ENCODE measurements at regions not wholly inside any gene's neighbourhood (a gene's known extent, or its start where the extent isn't known, plus 50 kb on each side); places are given as distances from the start of the nearest gene placed in this dataset.
A peak's percentile ranks its signal among the peaks of the same experiment; 100 is the strongest.

GRCh38 chr3:156606729-156607128 is 51.8 kb upstream of the SSR3 start:
- Mint-ChIP-seq H3K36me3 (no peaks in the 10 kb centered on the region), H3K4me3 (peak overlapping the region; percentile 86 to 93), H3K27me3 (ENCODE audit: low read depth in 3 of 3) (no peaks in the 10 kb centered on the region), H3K27ac (peak overlapping the region; percentile 37 to 96 (median 89)), H3K9me3 (peaks cover 0 to 3% (median 0%) of the 10 kb centered on the region in 7 donors), H3K4me1 (peaks cover 38% of the 10 kb centered on the region)
- Histone ChIP-seq H4K20me1 (ENCODE audit: insufficient read depth, low read length) (no peaks in the 10 kb centered on the region), H3K4me3 (replicated peaks in 1 of 3; ENCODE audit: low read depth in 2 of 3, low read length in 3 of 3) (peak overlapping the region; percentile 49 to 77 (median 57)), H3K9me3 (replicated peaks in 1 of 2; ENCODE audit: control insufficient read depth in 1 of 2, insufficient read depth in 1 of 2, low read length in 2 of 2) (no peaks in the 10 kb centered on the region), H2AFZ (ENCODE audit: insufficient read depth, low read depth, low read length, poor library complexity, severe bottlenecking) (peak overlapping the region; percentile 94), H3K9ac (ENCODE audit: insufficient read depth, low read length, poor library complexity, severe bottlenecking) (peak overlapping the region; percentile 72), H3K4me1 (ENCODE audit: control insufficient read depth in 1 of 2, insufficient read depth in 2 of 2, low read length in 2 of 2) (peaks cover 26 to 28% of the 10 kb centered on the region in 2 donors), H3K27ac (ENCODE audit: low read depth in 1 of 2, low read length in 2 of 2) (peak overlapping the region in 1 of 2 donors; percentile 87), H3K36me3 (replicated peaks in 1 of 2; ENCODE audit: control insufficient read depth in 1 of 2, insufficient read depth in 2 of 2, low read length in 2 of 2) (no peaks in the 10 kb centered on the region), H3K27me3 (ENCODE audit: control insufficient read depth in 2 of 2, insufficient read depth in 2 of 2, low read length in 2 of 2) (no peaks in the 10 kb centered on the region), H3K79me2 (ENCODE audit: insufficient read depth, low read length) (no peaks in the 10 kb centered on the region), H3K4me2 (replicated peaks; ENCODE audit: extremely low read depth, low read length, poor library complexity, severe bottlenecking) (peak overlapping the region; percentile 79)
- DNase-seq, result peak; percentile 55 to 83 (median 68)
- no CpG with 5 or more reads among the region's 4 CpGs for WGBS (ENCODE audit: insufficient coverage)
- TF ChIP-seq CTCF (IDR thresholded peaks at IDR 0.05), result no peak
- intact Hi-C loops (cut with micrococcal nuclease), result loop anchor here (10.0 kb wide), 2 partner anchors 52 to 58 kb away; partner anchors contain the start of gene SSR3 (in 2 of the 2)

DNA sequence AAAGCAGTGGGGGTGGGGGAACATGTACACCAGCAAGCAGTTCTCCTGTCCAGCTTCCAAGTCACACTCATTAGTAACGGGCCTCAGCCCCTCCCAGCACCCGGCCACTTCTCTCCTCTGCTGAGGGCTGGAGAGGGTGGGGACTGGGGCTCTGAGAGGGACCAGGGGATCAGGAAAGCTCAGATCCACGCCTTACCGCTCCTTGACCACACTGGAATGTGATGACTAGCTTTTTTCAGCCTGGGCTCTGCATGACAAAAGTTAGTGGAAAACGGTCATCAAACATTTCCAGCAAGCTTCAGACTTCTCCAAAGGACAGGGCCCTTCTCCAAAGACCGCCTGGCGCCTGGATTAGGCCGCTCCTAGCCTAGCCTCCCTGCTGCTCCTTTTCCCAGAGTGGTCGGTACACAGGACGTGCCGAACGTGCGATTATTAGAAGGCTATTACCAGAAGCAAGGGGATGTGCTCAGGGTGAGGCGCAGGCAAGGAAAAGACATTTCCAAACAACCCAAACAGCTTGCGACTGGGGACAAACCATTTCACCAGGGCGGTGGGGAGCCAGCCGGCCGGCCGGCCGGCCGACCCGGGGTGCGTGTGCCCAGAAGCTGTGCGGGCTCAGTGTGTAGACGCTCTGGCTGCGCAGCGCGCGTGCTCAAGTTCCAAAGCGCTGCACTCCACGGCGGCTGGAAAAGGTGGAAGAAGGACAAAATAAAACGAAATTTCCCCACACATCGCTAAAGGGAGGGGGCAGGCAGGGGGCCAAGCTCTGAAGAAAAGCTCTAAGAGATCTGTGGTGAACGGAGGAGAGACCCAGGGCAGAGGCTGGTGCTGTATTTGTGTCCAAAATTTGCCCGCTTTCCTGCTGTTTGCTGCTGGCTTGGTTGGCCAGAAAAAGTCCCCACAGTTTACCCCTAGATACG is 51.0 kb upstream of the SSR3 start:
- Histone ChIP-seq H3K36me3 (replicated peaks in 1 of 2; ENCODE audit: control insufficient read depth in 1 of 2, insufficient read depth in 2 of 2, low read length in 2 of 2) (no peaks in the 10 kb centered on the region), H3K27me3 (ENCODE audit: control insufficient read depth in 2 of 2, insufficient read depth in 2 of 2, low read length in 2 of 2) (no peaks in the 10 kb centered on the region), H3K4me2 (replicated peaks; ENCODE audit: extremely low read depth, low read length, poor library complexity, severe bottlenecking) (peak overlapping the region; percentile 79), H3K9ac (ENCODE audit: insufficient read depth, low read length, poor library complexity, severe bottlenecking) (peak overlapping the region; percentile 72), H2AFZ (ENCODE audit: insufficient read depth, low read depth, low read length, poor library complexity, severe bottlenecking) (peak overlapping the region; percentile 94), H3K27ac (ENCODE audit: low read depth in 1 of 2, low read length in 2 of 2) (peak overlapping the region; percentile 84 to 87), H3K9me3 (replicated peaks in 1 of 2; ENCODE audit: control insufficient read depth in 1 of 2, insufficient read depth in 1 of 2, low read length in 2 of 2) (no peaks in the 10 kb centered on the region), H3K4me1 (ENCODE audit: control insufficient read depth in 1 of 2, insufficient read depth in 2 of 2, low read length in 2 of 2) (peaks cover 26 to 28% of the 10 kb centered on the region in 2 donors), H4K20me1 (ENCODE audit: insufficient read depth, low read length) (no peaks in the 10 kb centered on the region), H3K79me2 (ENCODE audit: insufficient read depth, low read length) (no peaks in the 10 kb centered on the region), H3K4me3 (replicated peaks in 1 of 3; ENCODE audit: low read depth in 2 of 3, low read length in 3 of 3) (peak overlapping the region; percentile 49 to 77 (median 57))
- no peak for TF ChIP-seq CTCF (IDR thresholded peaks at IDR 0.05)
- peak overlapping the region; percentile 86 to 93 for H3K4me3 Mint-ChIP-seq
- peaks cover 38% of the 10 kb centered on the region for H3K4me1 Mint-ChIP-seq
- H3K27ac Mint-ChIP-seq, result peak overlapping the region; percentile 85 to 96 (median 91)
- no peaks in the 10 kb centered on the region for H3K36me3 Mint-ChIP-seq
- H3K27me3 Mint-ChIP-seq (ENCODE audit: low read depth in 3 of 3), result no peaks in the 10 kb centered on the region
- WGBS (ENCODE audit: insufficient coverage), result 22% methylated on average over 20 of the region's 37 CpGs
- intact Hi-C loops (cut with micrococcal nuclease), result loop anchor here (10.0 kb wide), 2 partner anchors 51 to 59 kb away; partner anchors contain the start of gene SSR3 (in 2 of the 2)
- peaks cover 0 to 3% (median 0%) of the 10 kb centered on the region in 7 donors for H3K9me3 Mint-ChIP-seq
- DNase-seq, result peak; percentile 21 to 35 (median 29)

All from CD14-positive monocyte (primary cell).